Stimulated activated CD4-positive, alpha-beta T cell treated with anti-CD3 and anti-CD28 coated beads, Interleukin-15, amount 100 ng/mL, for 1 hour (primary cell): ENCODE measurements at regions not wholly inside any gene's neighbourhood (a gene's known extent, or its start where the extent isn't known, plus 50 kb on each side); places are given as distances from the start of the nearest gene placed in this dataset.
"Not testable (repeated sequence)": the region's sequence is repeated elsewhere in the genome, so short reads cannot be mapped to it uniquely, and the experiment has no call there.

ENCODE experiments used
- DNase-seq, 2 donors: peaks; one replicate each; pipeline ENCODE4 v3.0.0-alpha.2; 2020; ENCODE audit warnings: low read depth in 1 of 2, low spot score in 1 of 2

DNA sequence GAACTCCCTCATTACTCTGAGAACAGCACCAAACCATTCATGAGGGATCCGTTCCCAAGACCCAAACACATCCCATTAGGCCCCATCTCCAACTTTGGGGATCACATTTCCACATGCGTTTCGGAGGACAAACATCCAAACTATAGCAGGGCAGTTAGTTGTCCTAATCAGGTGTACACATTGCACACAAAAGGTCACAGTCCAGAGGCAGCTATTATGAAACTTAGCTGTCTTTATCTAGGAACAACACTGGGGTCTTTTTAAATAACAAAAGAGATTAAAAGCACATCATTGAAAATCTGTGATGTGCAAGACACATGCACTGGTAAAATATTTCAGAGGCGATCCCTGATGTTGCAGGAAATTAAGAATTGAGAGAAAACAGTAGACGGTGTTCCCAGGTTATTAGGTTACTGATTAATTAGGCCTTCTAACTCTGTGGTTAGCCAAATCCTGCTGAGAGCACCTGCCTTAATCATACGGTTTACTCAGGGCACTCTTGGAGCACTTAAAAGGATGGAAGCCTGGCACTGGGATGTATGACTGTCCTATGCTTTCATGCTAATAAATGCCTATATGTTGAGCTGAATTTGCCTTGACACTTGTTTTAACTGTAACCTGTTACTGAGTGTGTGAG, 1574.5 kb upstream of the WWC1 start:
- DNase-seq, result no peak

DNA sequence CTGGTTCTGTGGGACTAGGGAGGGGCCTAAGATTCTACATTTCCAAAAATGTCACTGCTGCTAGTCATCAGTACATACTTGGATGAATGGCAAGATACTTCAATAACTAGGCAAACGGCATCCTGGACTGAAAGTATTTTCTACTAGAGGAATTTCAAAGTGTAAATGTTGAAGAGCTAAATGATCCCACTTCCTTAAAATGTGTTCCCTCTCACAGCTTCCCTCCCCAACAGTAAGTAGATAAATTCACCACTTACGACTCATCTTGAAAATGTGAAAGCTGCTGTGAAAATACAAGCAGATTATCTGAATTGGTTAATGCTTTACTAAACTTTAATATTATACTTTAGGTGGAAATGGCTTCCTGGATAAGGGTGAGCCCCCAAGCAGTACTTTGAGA, 1571.5 kb upstream of the WWC1 start:
- DNase-seq, result no peak

DNA sequence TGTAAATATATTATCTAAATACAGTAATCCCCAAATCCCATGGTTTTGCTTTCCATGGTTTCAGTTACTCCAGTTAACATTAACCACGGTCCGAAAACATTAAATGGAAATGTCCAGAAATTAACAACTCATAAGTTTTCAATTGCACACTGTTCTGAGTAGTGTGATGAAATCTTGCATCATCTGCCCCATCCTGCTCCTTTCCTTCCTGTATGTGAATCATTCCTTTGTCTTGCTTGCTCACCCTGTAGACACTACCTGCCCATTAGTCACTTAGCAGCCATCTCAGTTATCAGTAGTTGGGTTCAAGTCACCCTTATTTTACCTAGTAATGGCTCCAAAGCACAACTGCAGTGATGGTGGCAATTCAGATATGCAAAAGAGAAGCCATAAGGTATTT, 1568.5 kb upstream of the WWC1 start:
- no peak for DNase-seq

DNA sequence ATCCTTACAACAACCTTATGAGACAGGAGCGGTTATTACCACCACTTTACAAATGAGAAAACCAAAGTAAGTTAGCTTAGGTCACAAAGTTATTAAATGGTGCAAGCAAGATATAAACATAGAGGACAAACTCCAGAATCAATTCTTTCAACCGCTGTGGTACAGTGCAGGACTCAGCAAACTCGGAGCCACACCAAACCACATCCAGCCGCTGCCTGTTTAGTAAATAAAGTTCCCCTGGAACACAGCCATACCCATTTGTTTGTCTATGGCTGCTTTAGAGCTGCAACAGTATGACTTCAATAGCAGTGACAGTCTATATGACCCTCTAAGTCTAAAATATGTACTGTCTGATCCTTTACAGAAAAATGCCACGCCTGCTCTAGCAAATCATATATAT, 1567.2 kb upstream of the WWC1 start:
- no peak for DNase-seq

DNA sequence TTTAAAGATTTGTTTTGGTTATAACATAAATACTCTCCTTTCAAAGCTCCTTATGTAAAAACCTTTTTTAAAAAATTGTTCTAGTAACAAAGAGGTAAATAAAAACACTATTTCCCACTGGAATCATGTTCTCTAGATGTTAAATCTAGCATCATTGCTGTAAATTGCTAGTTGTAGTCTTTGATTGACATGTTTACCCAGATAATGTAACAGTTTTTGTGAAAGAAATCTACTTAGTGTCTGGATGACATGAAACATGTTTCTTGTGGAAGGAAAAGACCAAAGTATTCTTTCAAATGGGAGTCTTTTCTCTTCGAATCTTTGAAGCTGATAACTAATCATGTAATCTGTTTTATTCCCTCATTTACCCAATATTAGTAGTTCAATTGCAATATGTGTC, 1565.9 kb upstream of the WWC1 start:
- no peak for DNase-seq

DNA sequence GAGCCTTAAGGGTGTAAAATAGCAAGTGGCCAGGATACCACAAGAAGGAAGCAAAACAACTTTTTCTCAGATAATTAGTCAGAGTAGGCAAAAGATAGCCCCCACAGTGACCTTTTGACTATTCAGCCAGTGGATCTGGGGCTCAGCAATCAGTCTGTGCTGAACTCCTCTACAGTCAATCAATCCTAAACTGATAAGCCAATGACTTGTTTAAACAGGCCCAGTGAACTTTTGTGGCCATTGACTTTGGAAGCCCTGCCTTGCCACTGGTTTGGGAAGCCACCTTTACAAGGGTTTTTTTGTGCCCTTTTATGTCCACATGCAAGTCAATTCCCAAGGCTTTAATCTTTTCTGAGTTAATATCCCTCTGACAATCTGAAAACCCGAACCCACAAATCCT, 1565.0 kb upstream of the WWC1 start:
- DNase-seq, result no peak

DNA sequence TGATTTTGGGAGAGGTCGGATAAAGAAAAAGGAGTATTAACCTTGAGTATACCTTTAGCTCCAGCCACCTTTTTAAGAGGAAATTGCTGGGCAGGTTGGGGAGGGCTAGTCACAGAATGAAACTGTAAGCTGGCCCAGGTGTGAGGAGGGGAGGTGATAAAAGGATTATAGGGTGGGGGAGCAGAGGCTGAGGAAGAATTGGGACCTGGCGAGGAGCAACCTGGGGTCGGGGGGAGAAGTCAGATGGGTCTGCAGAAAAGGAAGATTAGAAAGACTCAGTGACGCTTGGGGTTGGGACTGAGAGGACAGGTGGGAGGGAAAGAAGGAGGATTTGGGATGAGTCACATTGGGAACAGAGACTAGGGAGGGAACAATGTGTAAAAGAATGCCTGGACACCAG, 1548.5 kb upstream of the WWC1 start:
- not testable (repeated sequence) for DNase-seq

DNA sequence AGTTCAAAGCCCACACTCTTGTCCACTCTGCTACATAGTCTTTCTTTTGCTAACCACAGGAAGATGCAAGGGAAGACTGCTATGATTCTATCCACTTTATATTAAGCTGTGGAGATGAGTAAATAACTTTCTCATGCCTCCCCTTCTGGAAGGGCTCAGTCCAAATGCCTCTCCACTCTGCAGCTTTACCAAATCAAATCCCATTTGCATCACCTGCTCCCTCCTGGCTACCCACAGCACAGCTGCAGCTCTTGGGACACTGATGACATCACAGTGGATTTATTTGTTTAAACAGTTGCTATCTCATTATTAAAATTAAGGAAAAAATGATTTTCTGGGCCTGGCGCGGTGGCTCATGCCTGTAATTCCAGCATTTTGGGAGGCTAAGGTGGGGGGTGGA, 1544.9 kb upstream of the WWC1 start:
- DNase-seq, result no peak

DNA sequence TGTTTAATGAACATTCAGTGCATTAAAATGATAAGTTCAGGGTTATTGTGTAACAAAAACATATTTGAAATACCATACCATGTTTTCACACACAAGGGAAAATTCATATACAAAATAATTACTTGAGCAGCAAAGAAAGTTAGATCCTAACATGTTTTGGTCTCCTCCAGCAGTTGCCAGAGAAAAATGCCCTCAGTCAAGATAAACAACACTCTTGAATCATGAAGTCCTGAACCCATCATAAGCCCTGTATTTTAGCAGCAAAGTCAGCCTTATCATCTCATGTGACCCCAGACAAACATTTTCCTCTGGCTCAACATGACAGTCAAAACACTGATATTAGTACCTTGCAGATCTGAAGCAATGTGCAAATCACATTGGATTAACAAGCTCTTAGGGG, 1541.1 kb upstream of the WWC1 start:
- no peak for DNase-seq

DNA sequence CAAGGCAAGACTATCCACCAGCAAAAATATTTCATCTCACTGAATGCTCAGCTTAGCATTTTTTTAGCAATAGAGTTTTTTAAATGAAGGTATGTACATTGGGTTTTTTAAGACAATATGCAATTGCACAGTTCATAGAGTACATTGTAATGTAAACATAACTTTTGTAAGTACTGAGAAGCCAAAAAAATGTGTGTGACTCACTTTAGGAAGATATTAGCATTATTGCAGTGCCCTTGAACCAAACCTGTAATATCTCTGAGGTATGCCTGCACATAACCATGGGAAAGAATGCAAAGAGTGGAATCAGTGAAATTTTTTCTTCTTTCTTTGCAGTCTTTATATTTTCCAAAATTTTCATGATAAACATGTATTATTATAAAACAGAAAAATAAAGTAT, 1533.3 kb upstream of the WWC1 start:
- DNase-seq, result no peak

DNA sequence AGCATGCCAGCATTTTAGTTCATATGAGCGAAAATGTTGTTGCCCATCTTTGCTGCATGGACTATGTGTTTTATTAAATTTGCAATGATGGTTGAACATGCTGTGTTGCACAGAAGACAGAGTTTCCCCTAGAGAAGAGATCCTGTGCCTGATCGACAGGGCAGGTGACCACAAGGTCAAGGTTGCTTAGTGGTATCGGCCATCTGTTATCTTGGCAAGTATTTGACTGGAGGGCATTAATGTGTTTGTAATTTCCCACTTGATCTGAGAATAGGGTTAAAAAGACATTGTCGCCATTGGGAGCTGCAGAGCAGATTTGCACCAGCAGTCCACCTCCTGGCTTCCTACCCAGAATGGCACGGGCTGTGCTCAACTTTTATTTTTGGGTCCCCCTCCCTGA, 1523.6 kb upstream of the WWC1 start:
- no peak for DNase-seq

DNA sequence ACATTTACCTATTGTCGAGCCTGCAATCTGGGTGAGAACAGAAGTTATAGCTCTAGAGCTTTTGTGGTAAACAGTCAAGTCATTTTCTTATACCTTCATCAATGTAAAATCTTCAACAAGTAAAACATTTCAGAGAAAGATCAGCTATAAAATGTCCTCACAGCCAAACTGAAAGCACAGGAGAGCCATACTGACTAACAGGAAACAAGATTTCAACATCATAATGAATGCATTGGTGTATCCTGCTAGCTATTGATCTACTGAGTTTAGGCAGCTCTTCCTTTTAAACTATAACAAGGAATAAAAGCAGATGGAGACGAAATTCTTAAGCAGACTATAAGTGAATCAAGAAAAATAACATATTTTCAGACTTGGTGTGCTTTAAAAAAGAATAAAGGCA, 1522.9 kb upstream of the WWC1 start:
- no peak for DNase-seq

DNA sequence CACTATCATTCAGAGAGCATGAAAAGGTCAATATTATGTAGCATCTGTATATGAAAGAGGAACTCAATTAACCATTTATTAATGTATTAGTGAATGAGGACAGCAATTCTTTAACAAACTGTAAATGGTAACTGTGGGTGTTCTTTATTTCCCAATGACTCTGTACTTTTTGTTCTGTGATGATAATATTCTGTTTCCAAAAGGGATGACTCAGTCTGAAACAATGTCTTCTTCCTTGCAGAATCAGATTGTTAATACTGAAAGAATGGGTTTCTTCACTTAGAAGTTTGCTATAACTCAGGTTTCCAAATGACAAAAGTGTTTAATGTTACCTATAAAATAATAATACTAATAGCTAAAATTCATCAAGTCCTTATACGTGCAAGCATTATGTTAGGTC, 1518.7 kb upstream of the WWC1 start:
- DNase-seq, result no peak

DNA sequence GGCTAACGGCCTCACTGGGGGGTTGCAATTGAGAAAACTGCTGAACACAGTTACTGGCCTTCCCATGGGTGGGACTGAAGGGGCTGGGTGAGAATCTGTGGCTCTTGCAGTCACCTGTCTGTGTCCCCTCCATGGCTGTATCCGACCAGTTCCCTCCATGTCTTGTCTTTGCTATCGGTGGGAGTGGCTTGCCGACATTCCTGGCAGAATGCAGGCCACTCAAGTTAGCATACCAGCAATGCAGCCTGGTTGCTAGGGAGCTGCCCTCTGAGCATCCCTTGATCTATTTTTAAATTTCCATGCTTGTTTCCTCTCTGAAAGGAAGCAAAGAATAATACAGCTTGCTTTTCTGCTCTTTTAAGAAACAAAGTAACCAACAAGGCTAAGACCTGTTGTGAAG, 1509.7 kb upstream of the WWC1 start:
- no peak for DNase-seq

DNA sequence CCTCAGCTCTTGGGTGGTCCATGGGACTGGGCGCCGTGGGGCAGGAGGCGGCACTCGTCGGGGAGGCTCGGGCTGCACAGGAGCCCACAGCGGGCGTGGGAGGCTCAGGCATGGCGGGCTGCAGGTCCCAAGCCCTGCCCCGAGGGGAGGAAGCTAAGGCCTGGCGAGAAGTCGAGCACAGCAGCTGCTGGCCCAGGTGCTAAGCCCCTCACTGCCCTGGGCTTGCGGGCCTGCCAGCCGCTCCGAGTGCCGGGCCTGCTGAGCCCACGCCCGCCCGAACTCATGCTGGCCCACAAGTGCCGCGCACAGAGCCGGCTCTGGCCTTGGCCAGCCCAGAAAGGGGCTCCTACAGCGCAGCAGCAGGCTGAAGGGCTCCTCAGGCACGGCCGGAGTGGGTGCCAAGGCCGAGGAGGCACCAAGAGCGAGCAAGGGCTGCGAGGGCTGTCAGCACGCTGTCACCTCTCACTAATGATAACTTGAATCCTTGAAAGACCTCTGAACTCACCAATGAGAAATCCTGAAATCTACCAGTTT, 1506.8 kb upstream of the WWC1 start:
- DNase-seq, result no peak

DNA sequence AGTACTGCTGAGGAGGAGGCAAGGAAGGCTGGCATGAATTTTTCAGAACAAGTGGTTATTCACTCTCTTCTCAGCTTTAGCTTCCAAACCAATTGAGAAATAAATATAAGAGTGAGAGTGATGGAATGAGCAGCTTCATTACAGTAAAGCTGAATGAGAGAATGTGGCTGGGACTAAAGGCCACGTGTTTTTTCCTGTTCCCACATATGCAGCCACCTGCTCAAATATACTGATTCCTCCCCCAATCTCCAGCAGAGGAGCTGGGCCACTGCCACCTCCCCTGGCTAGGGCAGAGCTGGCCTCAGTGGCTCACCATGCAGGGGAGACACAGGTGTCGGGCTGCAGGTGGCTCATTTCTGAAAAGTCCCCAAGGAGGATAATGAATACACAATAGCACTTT, 1505.3 kb upstream of the WWC1 start:
- no peak for DNase-seq

DNA sequence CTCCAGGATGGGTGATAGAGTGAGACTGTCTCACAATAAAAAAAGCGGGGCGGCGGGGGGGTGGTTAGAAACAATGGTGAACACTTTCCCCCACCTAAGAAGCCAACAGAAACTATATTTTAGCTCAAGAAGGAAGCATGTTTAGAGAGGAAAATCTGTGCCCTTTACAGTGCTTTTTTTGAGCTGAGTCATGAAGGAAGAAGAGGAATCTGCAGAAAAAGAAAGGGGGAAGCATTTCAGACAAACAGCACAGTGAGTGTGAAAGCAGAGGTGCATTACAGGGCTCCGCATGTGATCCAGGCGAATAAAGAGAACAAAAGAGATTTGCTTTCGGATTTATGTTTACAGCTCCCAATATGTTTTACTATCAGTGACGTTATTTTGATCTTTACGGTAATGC, 1504.6 kb upstream of the WWC1 start:
- DNase-seq, result no peak

DNA sequence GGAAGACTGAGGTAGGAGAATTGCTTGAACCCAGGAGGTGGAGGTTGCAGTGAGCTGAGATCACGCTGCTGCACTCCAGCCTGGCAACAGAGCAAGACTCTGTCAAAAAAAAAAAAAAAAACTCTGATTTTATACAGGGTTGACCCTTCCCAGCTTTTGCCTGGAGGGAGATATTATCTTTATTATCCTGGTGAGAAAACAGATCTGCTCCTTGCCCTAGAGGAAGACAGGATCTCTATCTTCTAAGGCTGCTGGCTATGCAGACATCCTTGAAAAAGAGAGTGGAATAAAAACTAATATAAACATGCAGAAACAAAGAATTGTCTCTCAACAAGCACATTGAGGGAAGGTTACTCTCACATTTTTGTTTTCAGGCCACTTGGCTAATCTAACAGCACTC, 1503.4 kb upstream of the WWC1 start:
- no peak for DNase-seq

DNA sequence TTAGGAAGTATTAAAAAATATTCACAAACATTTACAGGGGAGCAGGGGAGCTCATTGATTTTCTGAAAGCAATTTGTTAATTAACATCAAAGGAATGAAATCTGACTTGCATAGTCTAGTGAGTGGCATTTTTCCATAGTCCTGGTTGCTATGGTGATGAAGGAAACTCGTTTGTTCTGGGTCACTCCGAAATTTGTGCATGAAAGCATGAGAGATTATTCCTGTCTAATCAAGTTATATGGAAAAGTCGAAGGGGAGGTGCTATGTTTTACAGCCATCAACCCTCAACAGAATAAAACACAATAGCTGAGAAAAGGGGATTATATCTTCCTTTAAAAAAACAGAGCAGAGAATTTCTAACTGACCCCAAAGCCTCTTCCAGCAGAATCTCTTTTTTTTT, 1495.7 kb upstream of the WWC1 start:
- DNase-seq, result no peak

DNA sequence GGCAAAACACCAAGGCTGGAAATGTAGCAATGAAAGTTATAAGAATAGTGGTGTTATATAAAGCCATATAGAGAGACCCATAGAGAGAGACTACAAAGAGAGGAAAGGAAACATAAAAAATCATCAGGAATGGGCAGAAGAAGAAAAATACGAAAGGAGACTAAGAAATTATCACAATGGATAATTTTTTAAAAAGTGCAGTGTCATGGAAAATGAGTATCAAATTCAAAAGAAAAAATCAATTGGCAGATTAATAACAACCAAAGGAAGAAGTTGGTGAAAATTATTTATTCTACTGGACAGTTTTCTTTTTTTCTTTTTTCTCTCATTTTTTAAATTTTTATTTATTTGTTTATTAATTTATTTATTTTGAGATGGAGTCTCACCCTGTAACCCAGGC, 1488.4 kb upstream of the WWC1 start:
- no peak for DNase-seq

DNA sequence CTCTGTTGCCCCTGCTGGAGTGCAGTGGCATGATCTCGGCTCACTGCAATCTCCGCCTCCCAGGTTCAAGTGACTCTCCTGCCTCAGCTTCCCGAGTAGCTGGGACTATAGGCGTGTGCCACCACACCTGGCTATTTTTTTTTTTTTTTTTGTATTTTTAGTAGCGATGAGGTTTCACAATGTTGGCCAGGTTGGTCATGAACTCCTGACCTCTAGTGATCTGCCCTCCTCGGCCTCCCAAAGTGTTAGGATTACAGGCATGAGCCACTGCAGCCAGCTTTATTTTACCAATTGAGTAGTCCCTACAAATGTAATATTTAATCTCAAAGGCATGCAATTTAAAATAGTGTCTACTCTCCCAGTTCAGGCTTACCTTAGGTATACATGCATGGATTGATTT, 1487.2 kb upstream of the WWC1 start:
- not testable (repeated sequence) for DNase-seq

DNA sequence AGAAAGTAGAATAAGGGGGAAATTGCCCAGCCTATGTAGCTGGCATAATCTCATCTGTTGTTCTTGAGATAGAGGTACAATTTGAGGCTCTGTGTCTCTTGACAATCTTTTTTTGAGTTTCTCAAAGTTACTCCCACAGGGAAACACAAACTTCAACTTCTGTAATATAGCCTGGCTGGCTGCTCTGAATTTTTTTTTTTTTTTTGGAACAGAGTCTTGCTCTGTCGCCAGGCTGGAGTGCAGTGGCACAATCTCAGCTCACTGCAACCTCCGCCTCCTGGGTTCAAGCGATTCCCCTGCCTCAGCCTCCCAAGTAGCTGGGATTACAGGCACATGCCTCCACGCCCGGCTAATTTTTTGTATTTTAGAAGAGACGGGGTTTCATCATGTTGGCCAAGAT, 1486.8 kb upstream of the WWC1 start:
- DNase-seq, result not testable (repeated sequence)

DNA sequence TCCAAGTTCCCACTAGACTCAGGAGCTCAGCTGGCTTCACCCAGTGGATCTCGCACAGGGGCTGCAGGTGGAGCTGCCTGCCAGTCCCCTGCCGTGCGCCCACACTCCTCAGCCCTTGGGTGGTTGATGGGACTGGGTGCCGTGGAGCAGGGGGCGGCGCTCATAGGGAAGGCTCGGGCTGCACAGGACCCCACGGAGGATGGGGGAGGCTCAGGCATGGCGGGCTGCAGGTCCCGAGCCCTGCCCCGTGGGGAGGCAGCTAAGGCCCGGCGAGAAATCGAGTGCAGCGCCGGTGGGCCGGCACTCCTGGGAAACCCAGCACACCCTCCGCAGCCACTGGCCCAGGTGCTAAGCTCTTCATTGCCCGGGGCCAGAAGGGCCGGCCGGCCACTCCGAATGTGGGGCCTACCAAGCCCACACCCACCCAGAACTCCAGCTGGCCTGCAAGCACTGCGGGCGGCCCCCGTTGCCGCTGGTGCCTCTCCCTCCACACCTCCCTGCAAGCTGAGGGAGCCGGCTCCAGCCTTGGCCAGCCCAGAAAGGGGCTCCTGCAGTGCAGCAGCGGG, 1481.3 kb upstream of the WWC1 start:
- not testable (repeated sequence) for DNase-seq
